ENCODE measurements at regions not wholly inside any gene's neighbourhood (a gene's known extent, or its start where the extent isn't known, plus 50 kb on each side); places are given as distances from the start of the nearest gene placed in this dataset.

- DNase-seq: no peak
Observed at GRCh38 chr15:62822228-62822627, 220.3 kb upstream of the TPM1 start.

- DNase-seq: no peak
Observed at GRCh38 chr15:62823561-62823960, 219.0 kb upstream of the TPM1 start.

GRCh38 chr15:62824111-62825015 is 218.2 kb upstream of the TPM1 start:
- DNase-seq: no peak

GRCh38 chr15:62825191-62825590 is 217.4 kb upstream of the TPM1 start:
- DNase-seq: no peak

GRCh38 chr15:62826561-62826960 is 216.0 kb upstream of the TPM1 start:
- no peak for DNase-seq

- DNase-seq: no peak
Observed at GRCh38 chr15:62828364-62828763, 214.2 kb upstream of the TPM1 start.

GRCh38 chr15:62832231-62832630 is 210.3 kb upstream of the TPM1 start:
- DNase-seq: no peak

- no peak for DNase-seq
Observed at GRCh38 chr15:62833646-62834045, 208.9 kb upstream of the TPM1 start.

GRCh38 chr15:62834686-62835329 is 207.7 kb upstream of the TPM1 start:
- DNase-seq: no peak

GRCh38 chr15:62835351-62835750 is 207.2 kb upstream of the TPM1 start:
- peak; percentile 37 for DNase-seq

GRCh38 chr15:62835762-62836161 is 206.8 kb upstream of the TPM1 start:
- DNase-seq: no peak

- no peak for DNase-seq
Observed at GRCh38 chr15:62840526-62841268, 201.8 kb upstream of the TPM1 start.

GRCh38 chr15:62841269-62841628 is 201.3 kb upstream of the TPM1 start:
- DNase-seq: no peak

GRCh38 chr15:62841891-62842559 is 200.5 kb upstream of the TPM1 start:
- DNase-seq: no peak

GRCh38 chr15:62843311-62843710 is 199.2 kb upstream of the TPM1 start:
- DNase-seq: no peak

- DNase-seq: no peak
Observed at GRCh38 chr15:62844564-62845240, 197.8 kb upstream of the TPM1 start.

- no peak for DNase-seq
Observed at GRCh38 chr15:62845241-62846126, 197.1 kb upstream of the TPM1 start.

GRCh38 chr15:62846131-62846804 is 196.3 kb upstream of the TPM1 start:
- DNase-seq: no peak

GRCh38 chr15:62846805-62847495 is 195.6 kb upstream of the TPM1 start:
- no peak for DNase-seq

GRCh38 chr15:62847900-62848489 is 194.6 kb upstream of the TPM1 start:
- DNase-seq: peak; percentile 67
